ENCODE measurements at regions not wholly inside any gene's neighbourhood (a gene's known extent, or its start where the extent isn't known, plus 50 kb on each side); places are given as distances from the start of the nearest gene placed in this dataset.

GRCh38 chr15:67925182-67925581 lies 85.3 kb upstream of the RNU6-1 start:
- H3K27me3 Mint-ChIP-seq (ENCODE audit: low read depth): no peaks in the 10 kb centered on the region; the same call in 1 of the 2 replicates
- no peaks in the 10 kb centered on the region for H3K36me3 Mint-ChIP-seq
- DNase-seq (ENCODE audit: low spot score): no peak
- ChIA-PET POLR2A (no interaction called here), CTCF (no interaction called here)
- H3K4me1 Mint-ChIP-seq: peaks cover 22% of the 10 kb centered on the region
- no peak for ATAC-seq
- H3K4me3 Mint-ChIP-seq: no peak overlapping the region
- peaks cover 4% of the 10 kb centered on the region; the same call in 1 of the 2 replicates for H3K9me3 Mint-ChIP-seq
- TF ChIP-seq ZNF263 (CRISPR knock-in tag; IDR thresholded peaks at IDR 0.05; ENCODE audit: low read depth) (no peak), CREM (CRISPR knock-in tag; IDR thresholded peaks at IDR 0.05) (no peak), STAT6 (CRISPR knock-in tag; conservative IDR thresholded peaks at IDR 0.05; ENCODE audit: low read depth) (no peak), IRF1 (CRISPR knock-in tag; IDR thresholded peaks at IDR 0.05) (no peak), USF2 (CRISPR knock-in tag; IDR thresholded peaks at IDR 0.05) (no peak), GRHL2 (CRISPR knock-in tag; IDR thresholded peaks at IDR 0.05; ENCODE audit: insufficient replicate concordance, severe bottlenecking) (no peak), TEAD1 (CRISPR knock-in tag; IDR thresholded peaks at IDR 0.05) (no peak), TP53 (CRISPR knock-in tag; IDR thresholded peaks at IDR 0.05) (no peak), MAX (CRISPR knock-in tag; IDR thresholded peaks at IDR 0.05) (no peak), RORB (CRISPR knock-in tag; IDR thresholded peaks at IDR 0.05) (no peak), ZNF532 (CRISPR knock-in tag; IDR thresholded peaks at IDR 0.05; ENCODE audit: borderline replicate concordance) (no peak)
- H3K27ac Mint-ChIP-seq: no peak overlapping the region

- peaks cover 4% of the 10 kb centered on the region; the same call in 1 of the 2 replicates for H3K9me3 Mint-ChIP-seq
- no peak for TF ChIP-seq ZNF512 (CRISPR knock-in tag; IDR thresholded peaks at IDR 0.05; ENCODE audit: borderline replicate concordance)
- CTCF ChIA-PET: no interaction called here
Observed at GRCh38 chr15:67927501-67928168, 87.8 kb upstream of the RNU6-1 start.

More at GRCh38 chr15:67927501-67928168, 87.8 kb upstream of the RNU6-1 start:
- no peaks in the 10 kb centered on the region for H3K36me3 Mint-ChIP-seq
- H3K27me3 Mint-ChIP-seq (ENCODE audit: low read depth): peaks cover under 1% of the 10 kb centered on the region; the same call in 1 of the 2 replicates
- DNase-seq (ENCODE audit: low spot score) (no peak), ATAC-seq (no peak)
- H3K4me1 Mint-ChIP-seq: peaks cover 22% of the 10 kb centered on the region
- H3K27ac Mint-ChIP-seq: no peak overlapping the region
- no peak overlapping the region for H3K4me3 Mint-ChIP-seq
- POLR2A ChIA-PET: interaction anchor here (0.6 kb wide), 1 partner anchor 11 kb away, joined by 3 read pairs; no protein-coding TSS in a partner anchor

Measured in WTC11 (cell line).